BE2C (cell line): ENCODE measurements at regions not wholly inside any gene's neighbourhood (a gene's known extent, or its start where the extent isn't known, plus 50 kb on each side); places are given as distances from the start of the nearest gene placed in this dataset.

Source experiments
- DNase-seq: peaks from one replicate; pipeline ENCODE4 v3.0.0-alpha.2; 2020
- H3K27me3 ChIP-seq: fragments of 250-450 bp; sonication (Bioruptor Pico); 2 replicates; pipeline ENCODE4 v1.5.1; 2020; ENCODE audit warnings: mild to moderate bottlenecking
- H3K36me3 ChIP-seq: fragments of 250-450 bp; sonication (Bioruptor Pico); 2 replicates; pipeline ENCODE4 v1.5.1; 2020; ENCODE audit warnings: mild to moderate bottlenecking
- H3K4me1 ChIP-seq: fragments of 250-450 bp; sonication (Bioruptor Pico); 2 replicates; pipeline ENCODE4 v1.5.1; 2020
- H3K4me3 ChIP-seq: 2 replicates; pipeline ENCODE4 v1.5.1; 2011; ENCODE audit warnings: low read depth, low read length
- H3K9me3 ChIP-seq: fragments of 250-450 bp; sonication (Bioruptor Pico); 2 replicates; pipeline ENCODE4 v1.5.1; 2020
- CTCF ChIP-seq: IDR thresholded peaks from 2 replicates; pipeline ENCODE4 v1.5.1; 2012; ENCODE audit warnings: mild to moderate bottlenecking, low read depth, low read length

- no peak for DNase-seq
- Histone ChIP-seq H3K9me3 (no peaks in the 10 kb centered on the region; the same call in none of the 2 replicates), H3K27me3 (peaks cover 4% of the 10 kb centered on the region), H3K4me3 (no peak overlapping the region), H3K4me1 (no peaks in the 10 kb centered on the region), H3K36me3 (no peaks in the 10 kb centered on the region)
- no peak for TF ChIP-seq CTCF
Measured at GRCh38 chr12:107339932-107340331, 246.6 kb upstream of the CRY1 start.

- H3K36me3 ChIP-seq: no peaks in the 10 kb centered on the region
- no peak for TF ChIP-seq CTCF
- H3K4me1 ChIP-seq: no peaks in the 10 kb centered on the region
- DNase-seq: no peak
- H3K9me3 ChIP-seq: no peaks in the 10 kb centered on the region; the same call in 1 of the 2 replicates
- H3K27me3 ChIP-seq: peaks cover 4% of the 10 kb centered on the region
- H3K4me3 ChIP-seq: no peak overlapping the region
Measured at GRCh38 chr12:107340898-107341297, 247.5 kb upstream of the CRY1 start.

- Histone ChIP-seq H3K4me3 (no peak overlapping the region), H3K9me3 (no peaks in the 10 kb centered on the region; the same call in 1 of the 2 replicates), H3K4me1 (no peaks in the 10 kb centered on the region), H3K27me3 (no peaks in the 10 kb centered on the region; the same call in 1 of the 2 replicates), H3K36me3 (no peaks in the 10 kb centered on the region)
- TF ChIP-seq CTCF: no peak
- DNase-seq: no peak
Measured at GRCh38 chr12:107344035-107344808, 250.9 kb upstream of the CRY1 start.

DNA sequence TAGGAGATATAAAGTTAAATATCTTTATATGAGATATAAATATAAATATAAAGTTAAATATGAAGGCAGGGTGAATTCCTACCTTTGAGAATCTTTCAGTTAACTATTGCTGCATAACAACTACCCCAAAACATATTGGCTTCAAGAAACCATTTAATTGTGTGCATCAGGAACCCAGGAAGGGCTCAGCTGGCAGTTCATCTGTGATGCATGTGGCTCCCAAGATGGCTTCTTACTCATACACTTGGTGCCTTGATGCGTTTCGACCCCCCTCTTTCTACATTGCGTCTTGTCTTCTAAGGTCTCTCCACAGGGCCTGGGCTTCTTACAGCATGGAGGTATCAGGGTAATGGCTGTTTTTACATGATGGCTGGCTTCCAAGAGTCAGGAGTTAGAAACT lies 253.9 kb upstream of the CRY1 start:
- Histone ChIP-seq H3K9me3 (no peaks in the 10 kb centered on the region), H3K4me1 (no peaks in the 10 kb centered on the region), H3K36me3 (no peaks in the 10 kb centered on the region), H3K4me3 (no peak overlapping the region), H3K27me3 (peaks cover 2% of the 10 kb centered on the region; the same call in 1 of the 2 replicates)
- DNase-seq: no peak
- TF ChIP-seq CTCF: no peak

DNA sequence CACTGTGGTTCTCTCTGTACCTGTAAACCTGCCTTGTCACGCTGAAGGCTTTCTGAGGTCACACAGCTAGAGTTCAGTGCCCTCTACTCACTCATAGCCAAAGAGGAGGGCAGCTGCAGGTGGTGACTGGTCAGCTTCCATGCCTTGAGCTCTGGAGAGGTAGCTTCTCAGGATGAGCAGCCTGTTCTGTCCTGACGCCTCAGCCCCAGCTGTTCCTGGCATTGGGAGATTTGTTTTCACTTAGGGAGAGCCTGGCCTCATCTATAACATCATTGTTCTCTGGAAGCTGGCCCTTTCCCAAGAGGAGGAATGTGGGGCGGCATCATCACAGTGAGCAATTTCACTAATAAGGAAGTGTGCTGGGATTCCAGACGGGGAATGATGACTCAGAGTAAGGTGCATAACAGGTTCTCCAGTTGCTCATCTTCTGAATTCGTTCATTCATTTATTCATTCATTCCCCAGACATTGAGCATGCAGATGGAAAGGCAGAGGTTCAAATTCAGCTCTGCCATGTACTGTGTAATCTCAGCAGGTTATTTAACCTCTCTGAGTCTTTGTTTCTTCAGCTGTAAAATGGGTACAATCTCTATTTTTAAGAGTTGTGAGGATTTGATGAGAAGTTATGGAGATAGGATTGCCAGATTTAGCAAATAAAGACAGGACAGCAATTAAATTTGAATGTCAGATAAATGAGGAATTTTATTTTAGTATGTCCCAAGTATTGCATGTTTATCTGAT lies 255.8 kb upstream of the CRY1 start:
- TF ChIP-seq CTCF: no peak
- H3K27me3 ChIP-seq: peaks cover 2% of the 10 kb centered on the region; the same call in 1 of the 2 replicates
- H3K9me3 ChIP-seq: no peaks in the 10 kb centered on the region
- H3K4me1 ChIP-seq: no peaks in the 10 kb centered on the region
- DNase-seq: no peak
- H3K4me3 ChIP-seq: no peak overlapping the region
- H3K36me3 ChIP-seq: no peaks in the 10 kb centered on the region

GRCh38 chr12:107349839-107350238 lies 256.5 kb upstream of the CRY1 start:
- no peaks in the 10 kb centered on the region for H3K4me1 ChIP-seq
- no peaks in the 10 kb centered on the region for H3K9me3 ChIP-seq
- H3K36me3 ChIP-seq: no peaks in the 10 kb centered on the region
- no peak for TF ChIP-seq CTCF
- H3K4me3 ChIP-seq: no peak overlapping the region
- DNase-seq: no peak
- peaks cover 2% of the 10 kb centered on the region; the same call in 1 of the 2 replicates for H3K27me3 ChIP-seq
